ENCODE measurements at regions not wholly inside any gene's neighbourhood (a gene's known extent, or its start where the extent isn't known, plus 50 kb on each side); places are given as distances from the start of the nearest gene placed in this dataset.

DNA sequence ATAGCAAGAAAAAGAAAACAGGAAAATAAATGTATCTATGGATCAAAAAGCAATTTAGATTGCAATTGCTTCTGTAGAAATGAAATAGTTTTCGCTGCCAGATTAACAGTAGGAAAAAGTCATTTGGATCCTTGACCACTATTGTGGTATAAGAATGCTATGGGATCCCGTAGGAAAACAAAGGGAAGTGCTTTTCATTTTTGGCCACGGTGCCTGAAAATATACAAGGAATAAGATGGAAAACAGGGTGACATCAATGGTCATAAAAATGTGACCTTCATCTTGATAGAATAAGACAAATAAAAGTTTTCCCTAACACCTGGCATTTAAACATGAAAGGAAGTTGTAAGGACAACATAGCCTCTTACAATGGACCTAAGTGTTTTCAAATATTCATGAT lies 622.8 kb downstream of the DACH1 start:
- no peaks in the 10 kb centered on the region for H3K4me1 ChIP-seq (ENCODE audit: insufficient read depth, low read length)
- FAIRE-seq, result no peak
- DNase-seq (ENCODE audit: low spot score), result no peak
- POLR2A ChIA-PET, result no interaction called here
- no TSS peak for BruUV-seq (replicated peaks)
- in situ Hi-C loops (cut with HindIII; ENCODE audit: extremely low pct_ligation_motif_present, low pct_unique_long_range_greater_than_20kb) (no loop called here), intact Hi-C loops (cut with micrococcal nuclease; ENCODE audit: unreplicated experiment) (no loop called here)
- no peaks in the 10 kb centered on the region for H3K36me3 ChIP-seq (replicated peaks in 1 of 2; ENCODE audit: control insufficient read depth in 1 of 2, insufficient read depth in 2 of 2, low read length in 2 of 2)
- 5% methylated on average over 3 of the region's 3 CpGs for WGBS (ENCODE audit: low lambda C conversion rate)
- no peak overlapping the region for H3K27ac ChIP-seq (ENCODE audit: extremely low read length, insufficient read depth, low read length)
- no peak overlapping the region for H3K4me3 ChIP-seq (replicated peaks in 1 of 3; ENCODE audit: insufficient read depth in 1 of 3, low read depth in 2 of 3, low read length in 3 of 3)
- CTCF ChIA-PET (ENCODE audit: low intra/inter-chr PET ratio, low total read pairs), result no interaction called here
- H2AFZ ChIP-seq (ENCODE audit: low read length), result no peak overlapping the region
- H3K27me3 ChIP-seq (ENCODE audit: control insufficient read depth in 1 of 2, insufficient read depth in 2 of 2, low read length in 2 of 2), result no peaks in the 10 kb centered on the region; a peak in 1 of 5 replicates
- H3K9me3 ChIP-seq (ENCODE audit: low read length), result no peaks in the 10 kb centered on the region
- H3K9ac ChIP-seq (ENCODE audit: insufficient read depth, low read depth, low read length), result no peak overlapping the region
- no peaks in the 10 kb centered on the region for H3K79me2 ChIP-seq (ENCODE audit: insufficient read depth, low read length)
- no peak for ATAC-seq
- H3K4me2 ChIP-seq (ENCODE audit: low read depth, low read length), result no peak overlapping the region
- no peaks in the 10 kb centered on the region for H4K20me1 ChIP-seq (ENCODE audit: insufficient read depth, low read length)
- no peak for TF ChIP-seq ZNF766 (CRISPR knock-in tag; IDR thresholded peaks at IDR 0.05; ENCODE audit: borderline replicate concordance)
- no peak for TF ChIP-seq MLLT10 (CRISPR knock-in tag; IDR thresholded peaks at IDR 0.05)
- no peak for TF ChIP-seq FOXA1 (IDR thresholded peaks at IDR 0.05)
- no peak for TF ChIP-seq FOXA1 (CRISPR knock-in tag; IDR thresholded peaks at IDR 0.05)
- no peak for TF ChIP-seq ETV5 (CRISPR knock-in tag; IDR thresholded peaks at IDR 0.05; ENCODE audit: borderline replicate concordance)
- no peak for TF ChIP-seq TARDBP (CRISPR knock-in tag; IDR thresholded peaks at IDR 0.05)
- TF ChIP-seq GZF1 (CRISPR knock-in tag; IDR thresholded peaks at IDR 0.05), result no peak
- no peak for TF ChIP-seq GATAD1 (CRISPR knock-in tag; IDR thresholded peaks at IDR 0.05)
- TF ChIP-seq ETV6 (CRISPR knock-in tag; conservative IDR thresholded peaks at IDR 0.05), result no peak
- TF ChIP-seq, protein P1, sequence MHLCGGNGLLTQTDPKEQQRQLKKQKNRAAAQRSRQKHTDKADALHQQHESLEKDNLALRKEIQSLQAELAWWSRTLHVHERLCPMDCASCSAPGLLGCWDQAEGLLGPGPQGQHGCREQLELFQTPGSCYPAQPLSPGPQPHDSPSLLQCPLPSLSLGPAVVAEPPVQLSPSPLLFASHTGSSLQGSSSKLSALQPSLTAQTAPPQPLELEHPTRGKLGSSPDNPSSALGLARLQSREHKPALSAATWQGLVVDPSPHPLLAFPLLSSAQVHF (CRISPR knock-in tag; IDR thresholded peaks at IDR 0.05), result no peak
- TF ChIP-seq, protein P2, sequence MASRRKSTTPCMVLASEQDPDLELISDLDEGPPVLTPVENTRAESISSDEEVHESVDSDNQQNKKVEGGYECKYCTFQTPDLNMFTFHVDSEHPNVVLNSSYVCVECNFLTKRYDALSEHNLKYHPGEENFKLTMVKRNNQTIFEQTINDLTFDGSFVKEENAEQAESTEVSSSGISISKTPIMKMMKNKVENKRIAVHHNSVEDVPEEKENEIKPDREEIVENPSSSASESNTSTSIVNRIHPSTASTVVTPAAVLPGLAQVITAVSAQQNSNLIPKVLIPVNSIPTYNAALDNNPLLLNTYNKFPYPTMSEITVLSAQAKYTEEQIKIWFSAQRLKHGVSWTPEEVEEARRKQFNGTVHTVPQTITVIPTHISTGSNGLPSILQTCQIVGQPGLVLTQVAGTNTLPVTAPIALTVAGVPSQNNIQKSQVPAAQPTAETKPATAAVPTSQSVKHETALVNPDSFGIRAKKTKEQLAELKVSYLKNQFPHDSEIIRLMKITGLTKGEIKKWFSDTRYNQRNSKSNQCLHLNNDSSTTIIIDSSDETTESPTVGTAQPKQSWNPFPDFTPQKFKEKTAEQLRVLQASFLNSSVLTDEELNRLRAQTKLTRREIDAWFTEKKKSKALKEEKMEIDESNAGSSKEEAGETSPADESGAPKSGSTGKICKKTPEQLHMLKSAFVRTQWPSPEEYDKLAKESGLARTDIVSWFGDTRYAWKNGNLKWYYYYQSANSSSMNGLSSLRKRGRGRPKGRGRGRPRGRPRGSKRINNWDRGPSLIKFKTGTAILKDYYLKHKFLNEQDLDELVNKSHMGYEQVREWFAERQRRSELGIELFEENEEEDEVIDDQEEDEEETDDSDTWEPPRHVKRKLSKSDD (CRISPR knock-in tag; IDR thresholded peaks at IDR 0.05; ENCODE audit: low read depth), result no peak
- no peak for TF ChIP-seq ATAD3A (CRISPR knock-in tag; IDR thresholded peaks at IDR 0.05)
- no peak for TF ChIP-seq ISX (CRISPR knock-in tag; conservative IDR thresholded peaks at IDR 0.05)
- TF ChIP-seq, protein P3, sequence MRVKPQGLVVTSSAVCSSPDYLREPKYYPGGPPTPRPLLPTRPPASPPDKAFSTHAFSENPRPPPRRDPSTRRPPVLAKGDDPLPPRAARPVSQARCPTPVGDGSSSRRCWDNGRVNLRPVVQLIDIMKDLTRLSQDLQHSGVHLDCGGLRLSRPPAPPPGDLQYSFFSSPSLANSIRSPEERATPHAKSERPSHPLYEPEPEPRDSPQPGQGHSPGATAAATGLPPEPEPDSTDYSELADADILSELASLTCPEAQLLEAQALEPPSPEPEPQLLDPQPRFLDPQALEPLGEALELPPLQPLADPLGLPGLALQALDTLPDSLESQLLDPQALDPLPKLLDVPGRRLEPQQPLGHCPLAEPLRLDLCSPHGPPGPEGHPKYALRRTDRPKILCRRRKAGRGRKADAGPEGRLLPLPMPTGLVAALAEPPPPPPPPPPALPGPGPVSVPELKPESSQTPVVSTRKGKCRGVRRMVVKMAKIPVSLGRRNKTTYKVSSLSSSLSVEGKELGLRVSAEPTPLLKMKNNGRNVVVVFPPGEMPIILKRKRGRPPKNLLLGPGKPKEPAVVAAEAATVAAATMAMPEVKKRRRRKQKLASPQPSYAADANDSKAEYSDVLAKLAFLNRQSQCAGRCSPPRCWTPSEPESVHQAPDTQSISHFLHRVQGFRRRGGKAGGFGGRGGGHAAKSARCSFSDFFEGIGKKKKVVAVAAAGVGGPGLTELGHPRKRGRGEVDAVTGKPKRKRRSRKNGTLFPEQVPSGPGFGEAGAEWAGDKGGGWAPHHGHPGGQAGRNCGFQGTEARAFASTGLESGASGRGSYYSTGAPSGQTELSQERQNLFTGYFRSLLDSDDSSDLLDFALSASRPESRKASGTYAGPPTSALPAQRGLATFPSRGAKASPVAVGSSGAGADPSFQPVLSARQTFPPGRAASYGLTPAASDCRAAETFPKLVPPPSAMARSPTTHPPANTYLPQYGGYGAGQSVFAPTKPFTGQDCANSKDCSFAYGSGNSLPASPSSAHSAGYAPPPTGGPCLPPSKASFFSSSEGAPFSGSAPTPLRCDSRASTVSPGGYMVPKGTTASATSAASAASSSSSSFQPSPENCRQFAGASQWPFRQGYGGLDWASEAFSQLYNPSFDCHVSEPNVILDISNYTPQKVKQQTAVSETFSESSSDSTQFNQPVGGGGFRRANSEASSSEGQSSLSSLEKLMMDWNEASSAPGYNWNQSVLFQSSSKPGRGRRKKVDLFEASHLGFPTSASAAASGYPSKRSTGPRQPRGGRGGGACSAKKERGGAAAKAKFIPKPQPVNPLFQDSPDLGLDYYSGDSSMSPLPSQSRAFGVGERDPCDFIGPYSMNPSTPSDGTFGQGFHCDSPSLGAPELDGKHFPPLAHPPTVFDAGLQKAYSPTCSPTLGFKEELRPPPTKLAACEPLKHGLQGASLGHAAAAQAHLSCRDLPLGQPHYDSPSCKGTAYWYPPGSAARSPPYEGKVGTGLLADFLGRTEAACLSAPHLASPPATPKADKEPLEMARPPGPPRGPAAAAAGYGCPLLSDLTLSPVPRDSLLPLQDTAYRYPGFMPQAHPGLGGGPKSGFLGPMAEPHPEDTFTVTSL (CRISPR knock-in tag; IDR thresholded peaks at IDR 0.05; ENCODE audit: borderline replicate concordance), result no peak
